SH-SY5Y (cell line): ENCODE measurements at regions not wholly inside any gene's neighbourhood (a gene's known extent, or its start where the extent isn't known, plus 50 kb on each side); places are given as distances from the start of the nearest gene placed in this dataset.

Experiments used
- GATA2 ChIP-seq: IDR thresholded peaks from 2 replicates; pipeline ENCODE4 v1.6.1; 2011; ENCODE audit warnings: mild to moderate bottlenecking, low read depth, low read length
- GATA3 ChIP-seq: IDR thresholded peaks from 2 replicates; pipeline ENCODE4 v1.6.1; 2011; ENCODE audit warnings: low read depth, mild to moderate bottlenecking, low read length, moderate library complexity

DNA sequence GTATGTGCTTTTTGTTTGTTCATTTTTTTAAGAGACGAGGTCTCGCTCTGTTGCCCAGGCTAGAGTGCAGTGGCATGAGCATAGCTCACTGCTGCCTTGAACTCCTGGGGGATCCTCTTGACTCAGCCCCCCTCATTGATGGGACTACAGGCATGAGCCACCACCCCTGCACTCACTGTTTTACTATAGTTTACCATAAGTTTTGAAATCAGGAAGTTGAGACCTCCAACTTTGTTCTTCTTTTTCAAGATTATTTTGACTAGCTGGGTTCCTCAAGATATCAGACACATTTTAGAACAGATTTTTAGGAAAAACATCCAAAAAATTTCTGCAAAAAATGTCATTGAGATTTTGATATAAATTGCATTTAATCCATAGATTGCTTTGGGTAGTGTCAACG lies 120.4 kb upstream of the FGGY start:
- TF ChIP-seq GATA2 (no peak), GATA3 (no peak)
